ENCODE measurements at regions not wholly inside any gene's neighbourhood (a gene's known extent, or its start where the extent isn't known, plus 50 kb on each side); places are given as distances from the start of the nearest gene placed in this dataset.
"Not testable (repeated sequence)": the region's sequence is repeated elsewhere in the genome, so short reads cannot be mapped to it uniquely, and the experiment has no call there.

DNA sequence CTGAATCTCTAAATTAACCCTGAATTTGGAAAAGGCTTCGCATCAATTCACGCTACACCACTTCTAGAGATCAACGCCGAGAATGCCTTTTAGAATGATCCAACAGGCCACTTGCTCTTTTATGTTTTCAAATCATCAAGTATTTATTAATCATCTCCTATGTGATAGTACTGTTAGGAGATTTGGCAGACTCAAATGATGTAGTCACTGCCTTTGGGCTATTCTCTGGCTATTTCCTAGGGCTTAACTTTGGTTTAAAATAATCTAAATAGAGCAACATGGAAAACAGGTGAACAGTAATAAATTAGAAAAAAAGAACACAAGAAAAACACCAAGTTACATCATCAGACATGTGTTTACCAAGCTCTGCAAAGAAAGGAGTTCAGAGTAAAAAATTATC, 140.3 kb downstream of the TENT5A start:
- DNase-seq = no peak
- ATAC-seq = no peak
- CTCF ChIA-PET = no interaction called here
- Mint-ChIP-seq H3K27me3 (no peaks in the 10 kb centered on the region), H3K36me3 (no peaks in the 10 kb centered on the region), H3K4me3 (no peak overlapping the region), H3K4me1 (no peaks in the 10 kb centered on the region), H3K9me3 (ENCODE audit: low read depth) (no peaks in the 10 kb centered on the region), H3K27ac (no peak overlapping the region)

DNA sequence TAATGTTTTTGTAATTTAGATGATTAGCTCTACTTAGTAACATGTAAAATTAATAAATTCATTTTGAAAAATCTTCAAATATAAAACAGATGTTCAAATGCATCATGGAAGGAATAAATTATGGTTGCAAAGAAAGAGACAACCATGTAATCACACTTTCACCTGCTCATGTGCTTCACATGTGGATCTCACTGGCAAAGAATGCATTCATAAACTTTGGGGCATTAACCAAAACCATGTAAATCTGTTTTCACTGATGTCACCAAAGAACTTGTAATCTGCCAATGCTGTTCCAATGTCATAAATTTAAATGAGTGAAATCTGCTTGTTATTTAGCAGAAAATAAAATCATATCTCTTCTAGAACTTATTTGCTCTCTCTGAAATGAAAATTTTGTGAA, 142.7 kb downstream of the TENT5A start:
- Mint-ChIP-seq H3K27ac (no peak overlapping the region), H3K27me3 (no peaks in the 10 kb centered on the region), H3K4me1 (no peaks in the 10 kb centered on the region), H3K9me3 (ENCODE audit: low read depth) (peaks cover 2% of the 10 kb centered on the region), H3K4me3 (no peak overlapping the region), H3K36me3 (no peaks in the 10 kb centered on the region)
- CTCF ChIA-PET = no interaction called here
- ATAC-seq (no peak), DNase-seq (no peak)

DNA sequence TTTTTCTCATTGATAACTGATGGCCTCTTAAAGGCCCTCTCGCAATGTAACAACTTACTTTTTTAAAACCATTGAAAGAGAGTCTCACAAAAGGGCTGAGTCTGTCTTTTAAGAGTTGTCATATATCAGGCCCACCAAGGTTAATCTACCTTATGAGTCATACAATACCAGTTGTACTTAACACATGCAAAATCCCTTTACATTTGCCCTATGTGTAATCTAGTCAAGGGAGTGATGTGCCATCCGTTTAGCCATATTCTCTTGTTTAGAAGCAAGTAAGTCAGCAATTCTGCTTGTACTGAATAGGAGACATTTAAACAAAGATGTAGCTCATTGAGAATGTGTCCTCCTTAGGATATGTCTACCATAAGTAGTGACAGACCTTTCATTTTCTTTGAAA, 143.7 kb downstream of the TENT5A start:
- Mint-ChIP-seq H3K4me3 (no peak overlapping the region), H3K36me3 (no peaks in the 10 kb centered on the region), H3K4me1 (no peaks in the 10 kb centered on the region), H3K9me3 (ENCODE audit: low read depth) (peaks cover 2% of the 10 kb centered on the region), H3K27me3 (no peaks in the 10 kb centered on the region), H3K27ac (no peak overlapping the region)
- CTCF ChIA-PET = no interaction called here
- DNase-seq (no peak), ATAC-seq (no peak)

DNA sequence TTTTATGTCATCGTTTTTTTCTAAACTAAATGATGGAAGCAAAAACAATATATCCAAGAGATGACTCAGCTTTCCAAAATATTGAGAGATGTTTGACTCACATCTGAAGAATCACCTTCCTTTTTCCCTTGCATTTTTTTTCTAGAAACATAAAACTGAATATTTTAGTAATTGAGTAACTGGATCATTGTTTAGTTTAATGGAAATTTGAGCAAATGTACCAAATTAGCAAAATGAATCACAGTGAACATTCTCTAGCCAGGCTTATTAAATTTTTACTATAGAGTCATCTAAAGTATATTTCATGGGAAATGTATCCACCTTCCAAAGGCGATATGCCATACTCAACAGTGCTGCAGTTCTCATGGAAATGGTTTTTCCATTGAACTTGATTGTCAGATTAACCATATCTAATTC, 145.5 kb downstream of the TENT5A start:
- H3K36me3 Mint-ChIP-seq = no peaks in the 10 kb centered on the region
- no peak for DNase-seq
- no peak overlapping the region for H3K4me3 Mint-ChIP-seq
- H3K27me3 Mint-ChIP-seq = no peaks in the 10 kb centered on the region
- no peak overlapping the region for H3K27ac Mint-ChIP-seq
- peaks cover 2% of the 10 kb centered on the region for H3K9me3 Mint-ChIP-seq (ENCODE audit: low read depth)
- H3K4me1 Mint-ChIP-seq = no peaks in the 10 kb centered on the region
- CTCF ChIA-PET = no interaction called here
- ATAC-seq = no peak

DNA sequence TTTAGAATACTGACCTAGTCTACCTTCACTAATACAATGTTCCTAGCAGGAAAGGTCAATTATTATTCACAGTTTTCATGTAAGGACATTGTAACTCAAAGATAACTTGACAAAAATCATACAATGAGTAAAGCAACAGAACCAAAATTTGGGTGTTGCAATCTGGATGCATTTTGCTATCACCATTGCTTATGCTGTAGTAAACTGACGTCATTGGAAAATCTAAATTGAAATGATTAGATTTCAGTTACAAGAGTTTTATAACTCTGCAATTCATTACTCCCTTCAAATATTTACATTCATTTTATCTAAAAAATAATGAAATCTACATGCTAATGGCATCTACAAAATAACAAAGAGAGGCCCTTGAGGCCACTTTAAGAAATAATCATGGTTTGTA, 147.0 kb downstream of the TENT5A start:
- Mint-ChIP-seq H3K27me3 (no peaks in the 10 kb centered on the region), H3K4me3 (no peak overlapping the region), H3K9me3 (ENCODE audit: low read depth) (peaks cover 2% of the 10 kb centered on the region), H3K27ac (no peak overlapping the region), H3K36me3 (no peaks in the 10 kb centered on the region), H3K4me1 (no peaks in the 10 kb centered on the region)
- CTCF ChIA-PET = no interaction called here
- no peak for ATAC-seq
- DNase-seq = no peak

DNA sequence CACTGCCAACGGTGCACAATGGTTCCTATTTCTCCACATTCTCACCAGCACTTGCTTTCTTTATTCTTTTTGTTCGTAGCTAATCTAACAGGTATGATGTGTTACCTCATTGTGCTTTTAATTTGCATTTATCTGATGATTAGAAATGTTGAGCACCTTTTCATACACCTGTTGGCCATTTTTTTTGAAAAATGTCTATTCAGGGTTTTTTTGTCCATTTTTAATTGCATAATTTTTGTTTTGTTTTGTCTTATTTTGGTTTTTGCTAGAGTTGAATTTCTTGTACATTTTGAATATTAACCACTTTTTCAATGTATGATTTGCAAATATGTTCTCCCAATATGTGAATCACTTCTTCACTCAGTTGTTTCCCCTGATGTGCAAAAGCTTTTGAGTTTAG, 150.6 kb downstream of the TENT5A start:
- ATAC-seq = no peak

DNA sequence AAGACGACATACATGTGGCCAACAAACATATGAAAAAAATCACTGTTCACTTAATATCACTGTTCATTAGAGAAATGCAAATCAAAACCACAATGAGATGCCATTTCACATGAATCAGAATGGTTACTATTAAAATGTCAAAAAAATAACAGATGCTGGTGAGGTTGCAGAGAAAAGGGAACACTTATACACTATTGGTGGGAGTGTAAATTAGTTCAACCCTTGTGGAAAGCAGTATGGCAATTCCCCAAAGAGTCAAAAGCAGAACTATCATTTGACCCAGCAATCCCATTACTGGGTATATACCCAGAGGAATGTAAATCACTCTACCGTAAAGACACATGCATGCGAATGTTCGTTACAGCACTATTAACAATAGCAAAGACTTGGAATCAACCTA, 152.0 kb downstream of the TENT5A start:
- H3K27ac Mint-ChIP-seq; DNase-seq; CTCF ChIA-PET; H3K27me3 Mint-ChIP-seq; H3K36me3 Mint-ChIP-seq; ATAC-seq; H3K4me1 Mint-ChIP-seq; H3K4me3 Mint-ChIP-seq; H3K9me3 Mint-ChIP-seq (ENCODE audit: low read depth): not testable (repeated sequence)

More for the DNA sequence above, 150.6 kb downstream of the TENT5A start:
- Mint-ChIP-seq H3K4me1 (no peaks in the 10 kb centered on the region), H3K27me3 (no peaks in the 10 kb centered on the region), H3K36me3 (no peaks in the 10 kb centered on the region), H3K27ac (no peak overlapping the region), H3K9me3 (ENCODE audit: low read depth) (peaks cover 2% of the 10 kb centered on the region), H3K4me3 (no peak overlapping the region)
- CTCF ChIA-PET = no interaction called here
- no peak for DNase-seq

DNA sequence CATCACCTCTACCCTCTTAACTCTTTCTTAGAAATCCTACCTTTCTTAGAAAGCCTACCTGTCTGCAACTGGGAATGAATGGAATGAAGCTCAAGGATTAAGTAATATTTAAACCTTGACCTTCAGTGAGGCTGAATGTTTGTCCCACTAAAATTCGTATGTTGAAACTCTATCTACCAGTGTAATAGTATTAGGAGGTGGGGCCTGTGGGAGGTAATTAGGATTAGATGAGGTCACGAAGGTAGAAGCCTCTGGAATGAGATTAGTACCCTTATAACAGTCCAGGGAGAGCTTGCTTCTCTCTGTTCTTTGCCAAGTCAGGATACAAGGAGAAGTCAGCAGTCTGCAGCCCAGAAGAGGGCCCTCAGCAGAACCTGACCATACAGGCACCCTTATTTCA, 158.0 kb downstream of the TENT5A start:
- no peak for DNase-seq
- ATAC-seq = no peak
- Mint-ChIP-seq H3K4me3 (no peak overlapping the region), H3K27ac (no peak overlapping the region), H3K9me3 (ENCODE audit: low read depth) (peaks cover 3% of the 10 kb centered on the region), H3K4me1 (no peaks in the 10 kb centered on the region), H3K36me3 (no peaks in the 10 kb centered on the region), H3K27me3 (no peaks in the 10 kb centered on the region)
- CTCF ChIA-PET = no interaction called here

DNA sequence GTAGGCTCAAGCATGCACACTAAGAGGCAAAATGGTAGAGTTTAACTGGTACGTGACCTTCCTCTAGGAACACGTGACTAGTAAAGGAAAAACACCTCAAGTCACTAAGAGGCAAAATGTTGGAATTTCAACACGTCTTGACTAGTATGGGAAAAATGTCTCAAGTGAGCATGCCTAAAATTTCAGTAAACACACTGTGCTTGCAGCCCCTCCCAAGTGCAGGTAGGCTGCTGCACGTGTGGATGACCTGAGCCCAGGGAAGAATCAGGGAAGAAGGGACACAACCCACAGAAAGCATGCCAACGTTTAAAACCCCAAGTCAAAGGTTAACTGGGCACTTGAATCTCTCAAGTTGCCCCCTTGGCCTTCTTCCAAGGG, 162.2 kb downstream of the TENT5A start:
- ATAC-seq (no peak), DNase-seq (no peak)
- Mint-ChIP-seq H3K36me3 (no peaks in the 10 kb centered on the region), H3K27me3 (no peaks in the 10 kb centered on the region), H3K9me3 (ENCODE audit: low read depth) (peaks cover 4% of the 10 kb centered on the region), H3K4me1 (no peaks in the 10 kb centered on the region), H3K27ac (no peak overlapping the region), H3K4me3 (no peak overlapping the region)
- CTCF ChIA-PET = no interaction called here

DNA sequence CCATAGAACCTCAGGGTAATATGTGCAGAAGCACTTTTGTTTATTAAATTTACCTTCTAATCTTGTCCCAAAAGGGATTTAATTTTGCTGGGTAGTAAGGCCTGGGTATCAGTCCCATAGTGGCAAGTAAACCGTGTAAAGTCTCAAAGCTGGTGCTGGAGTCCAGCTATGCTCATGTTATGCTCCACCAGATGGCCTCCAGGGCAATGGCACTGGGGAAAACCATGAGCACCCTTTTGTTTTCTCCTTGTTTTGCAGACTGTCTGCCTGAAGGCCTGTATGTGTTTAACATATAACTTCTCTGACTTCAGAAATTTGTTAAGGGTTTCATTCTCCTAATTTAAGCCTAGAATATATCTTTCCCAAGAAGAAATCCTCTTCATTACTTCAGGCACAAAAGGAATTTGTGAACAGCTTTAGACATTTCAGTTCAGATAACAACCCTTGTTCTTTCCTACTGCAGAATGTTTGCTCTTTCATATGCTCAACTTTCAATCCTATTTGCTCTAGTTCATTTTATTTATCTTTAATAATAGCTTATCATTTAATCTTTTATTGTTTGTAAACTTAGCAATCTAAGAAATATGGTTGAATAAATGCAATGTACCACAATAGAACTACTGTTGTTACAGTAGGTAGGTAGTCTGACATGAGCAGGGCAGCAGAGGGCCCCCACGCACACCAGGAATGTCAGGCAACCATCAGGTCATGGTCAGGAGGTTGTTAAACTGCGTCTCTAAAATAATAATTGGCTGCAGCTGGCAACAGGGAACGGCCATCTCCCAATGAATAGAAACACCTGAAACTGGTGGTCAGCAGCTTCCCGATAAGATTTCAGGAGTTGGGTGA, 162.8 kb downstream of the TENT5A start:
- ATAC-seq (no peak), DNase-seq (no peak)
- Mint-ChIP-seq H3K27me3 (no peaks in the 10 kb centered on the region), H3K9me3 (ENCODE audit: low read depth) (peaks cover 4% of the 10 kb centered on the region), H3K27ac (no peak overlapping the region), H3K4me3 (no peak overlapping the region), H3K4me1 (no peaks in the 10 kb centered on the region), H3K36me3 (no peaks in the 10 kb centered on the region)
- CTCF ChIA-PET = no interaction called here

DNA sequence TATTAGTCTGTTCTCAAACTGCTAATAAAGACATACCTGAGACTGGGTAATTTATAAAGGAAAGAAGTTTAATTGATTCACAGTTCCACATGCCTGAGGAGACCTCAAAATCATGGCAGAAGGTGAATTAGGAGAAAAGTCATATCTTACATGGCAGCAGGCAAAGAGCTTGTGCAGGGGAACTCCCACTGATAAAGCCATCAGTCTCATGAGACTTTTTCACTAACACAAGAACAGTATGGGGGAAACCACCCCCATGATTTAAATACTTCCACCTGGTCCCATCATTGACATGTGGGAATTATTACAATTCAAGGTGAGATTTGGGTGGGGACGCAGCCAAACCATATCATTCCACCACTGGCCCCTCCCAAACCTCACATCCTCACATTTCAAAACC, 166.8 kb downstream of the TENT5A start:
- H3K4me1 Mint-ChIP-seq; H3K27me3 Mint-ChIP-seq; ATAC-seq; DNase-seq; H3K36me3 Mint-ChIP-seq; H3K4me3 Mint-ChIP-seq; H3K27ac Mint-ChIP-seq; CTCF ChIA-PET; H3K9me3 Mint-ChIP-seq (ENCODE audit: low read depth): not testable (repeated sequence)

DNA sequence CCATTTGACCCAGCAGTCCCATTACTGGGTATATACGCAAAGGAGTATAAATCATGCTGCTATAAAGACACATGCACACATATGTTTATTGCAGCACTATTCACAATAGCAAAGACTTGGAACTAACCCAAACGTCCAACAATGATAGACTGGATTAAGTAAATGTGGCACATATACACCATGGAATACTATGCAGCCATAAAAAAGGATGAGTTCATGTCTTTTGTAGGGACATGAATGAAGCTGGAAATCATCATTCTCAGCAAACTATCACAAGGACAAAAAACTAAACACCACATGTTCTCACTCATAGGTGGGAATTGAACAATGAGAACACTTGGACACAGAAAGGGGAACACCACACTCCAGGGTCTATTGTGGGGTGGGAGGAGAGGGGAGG, 168.3 kb downstream of the TENT5A start:
- H3K4me3 Mint-ChIP-seq; H3K9me3 Mint-ChIP-seq (ENCODE audit: low read depth); DNase-seq; CTCF ChIA-PET; H3K4me1 Mint-ChIP-seq; H3K27ac Mint-ChIP-seq; H3K27me3 Mint-ChIP-seq; H3K36me3 Mint-ChIP-seq; ATAC-seq: not testable (repeated sequence)

DNA sequence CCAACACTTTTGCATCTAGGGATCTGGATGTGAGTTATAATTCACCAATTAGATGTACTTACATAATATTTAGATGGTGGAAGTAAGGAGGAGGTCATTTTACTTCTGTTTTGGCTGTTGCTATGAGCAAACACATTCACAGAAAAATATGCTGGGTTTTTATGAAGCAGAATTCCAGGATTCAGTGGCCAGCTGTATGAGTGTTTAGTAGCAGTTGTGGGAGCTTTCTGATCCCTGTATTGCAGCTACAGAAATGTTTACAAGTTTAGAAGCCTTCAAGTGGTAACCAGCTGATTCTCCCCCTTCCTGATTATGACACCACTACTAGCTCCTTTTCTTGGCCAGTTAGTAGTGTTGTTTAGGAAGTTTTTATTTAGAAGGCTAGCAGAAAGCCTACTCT, 177.0 kb downstream of the TENT5A start:
- peaks cover 2% of the 10 kb centered on the region for H3K9me3 Mint-ChIP-seq (ENCODE audit: low read depth)

DNA sequence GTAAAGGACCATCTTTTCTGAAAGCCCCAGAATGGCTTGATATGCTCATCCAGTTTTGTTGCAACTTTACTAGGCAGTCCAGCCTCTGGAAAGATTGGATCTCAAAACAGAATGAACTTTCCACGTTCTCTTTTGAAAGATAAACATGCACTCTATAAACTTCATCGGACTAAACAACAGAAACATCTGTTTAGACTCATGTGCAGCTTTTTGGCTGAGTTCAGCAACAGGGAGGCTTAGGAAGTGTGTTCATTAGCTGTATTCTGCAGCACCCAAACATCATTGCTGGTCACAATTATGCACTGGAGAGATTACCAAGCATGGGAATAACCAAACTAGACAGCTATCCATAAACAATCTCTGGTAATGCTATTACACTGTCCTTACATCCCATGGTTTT, 180.5 kb downstream of the TENT5A start:
- Mint-ChIP-seq H3K27me3 (no peaks in the 10 kb centered on the region), H3K4me1 (no peaks in the 10 kb centered on the region), H3K36me3 (no peaks in the 10 kb centered on the region), H3K9me3 (ENCODE audit: low read depth) (peaks cover 2% of the 10 kb centered on the region), H3K4me3 (no peak overlapping the region), H3K27ac (no peak overlapping the region)
- no peak for ATAC-seq
- DNase-seq = no peak
- CTCF ChIA-PET = no interaction called here

More for the DNA sequence above, 177.0 kb downstream of the TENT5A start:
- Mint-ChIP-seq H3K36me3 (no peaks in the 10 kb centered on the region), H3K4me3 (no peak overlapping the region), H3K27me3 (no peaks in the 10 kb centered on the region), H3K27ac (no peak overlapping the region), H3K4me1 (no peaks in the 10 kb centered on the region)
- ATAC-seq (no peak), DNase-seq (no peak)
- CTCF ChIA-PET = no interaction called here

DNA sequence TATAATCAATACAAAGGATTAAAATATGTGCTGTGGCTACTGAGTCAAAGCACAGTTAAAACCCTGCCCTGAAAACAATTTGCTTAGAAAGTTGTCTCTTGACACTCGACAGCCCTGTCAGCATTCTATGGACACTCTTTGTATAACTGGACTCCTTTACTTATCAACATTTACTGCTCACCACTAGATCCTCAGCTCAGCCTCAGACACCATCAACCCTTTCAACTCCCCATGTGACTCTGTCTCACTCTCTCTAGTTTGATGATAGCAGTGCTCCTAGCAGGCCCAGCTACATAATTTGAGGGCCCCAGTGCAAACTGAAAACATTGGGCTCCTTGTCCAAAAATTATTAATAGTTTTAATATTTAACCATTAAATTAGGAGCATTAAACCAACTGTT, 181.8 kb downstream of the TENT5A start:
- CTCF ChIA-PET = no interaction called here
- DNase-seq = no peak
- Mint-ChIP-seq H3K4me1 (no peaks in the 10 kb centered on the region), H3K36me3 (no peaks in the 10 kb centered on the region), H3K4me3 (no peak overlapping the region), H3K27ac (no peak overlapping the region), H3K9me3 (ENCODE audit: low read depth) (no peaks in the 10 kb centered on the region), H3K27me3 (no peaks in the 10 kb centered on the region)
- no peak for ATAC-seq

Measured in activated CD8-positive, alpha-beta memory T cell treated with anti-CD3 and anti-CD28 coated beads, Interleukin-2, amount 10 ng/mL, durations not matched to agents 7 days and 5 days (primary cell).